ELF-1 (cell line): ENCODE measurements at regions not wholly inside any gene's neighbourhood (a gene's known extent, or its start where the extent isn't known, plus 50 kb on each side); places are given as distances from the start of the nearest gene placed in this dataset.
"Not testable (repeated sequence)": the region's sequence is repeated elsewhere in the genome, so short reads cannot be mapped to it uniquely, and the experiment has no call there.

Experiments
- DNase-seq: peaks from one replicate; pipeline ENCODE4 v3.0.0-alpha.2; 2016; ENCODE audit warnings: low read depth, low spot score

GRCh38 chr4:72876946-72877345, 192.6 kb downstream of the COX18 start:
- no peak for DNase-seq

- no peak for DNase-seq
These were observed 194.0 kb downstream of the COX18 start for GRCh38 chr4:72875545-72875944.

GRCh38 chr4:72875138-72875537, 194.4 kb downstream of the COX18 start:
- DNase-seq: no peak

DNA sequence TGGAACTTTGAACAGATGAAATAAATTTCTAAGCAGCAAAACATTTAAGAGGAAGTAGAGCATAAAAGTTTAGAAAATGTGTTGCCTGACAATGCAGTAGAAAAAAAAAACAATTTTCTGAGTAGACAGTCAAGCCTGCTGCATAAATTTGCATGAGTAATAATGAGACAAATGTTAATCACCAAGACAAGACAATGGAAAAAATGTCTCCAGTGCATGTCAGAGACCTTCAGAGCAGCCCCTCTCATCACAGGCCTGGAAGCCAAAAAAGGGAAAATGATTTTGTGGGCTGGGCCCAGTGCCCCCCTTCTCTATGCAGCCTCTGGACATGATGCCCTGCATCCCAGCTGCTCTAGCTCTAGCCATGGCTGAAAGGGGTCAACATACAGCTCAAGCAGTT, 204.6 kb downstream of the COX18 start:
- DNase-seq: no peak

DNA sequence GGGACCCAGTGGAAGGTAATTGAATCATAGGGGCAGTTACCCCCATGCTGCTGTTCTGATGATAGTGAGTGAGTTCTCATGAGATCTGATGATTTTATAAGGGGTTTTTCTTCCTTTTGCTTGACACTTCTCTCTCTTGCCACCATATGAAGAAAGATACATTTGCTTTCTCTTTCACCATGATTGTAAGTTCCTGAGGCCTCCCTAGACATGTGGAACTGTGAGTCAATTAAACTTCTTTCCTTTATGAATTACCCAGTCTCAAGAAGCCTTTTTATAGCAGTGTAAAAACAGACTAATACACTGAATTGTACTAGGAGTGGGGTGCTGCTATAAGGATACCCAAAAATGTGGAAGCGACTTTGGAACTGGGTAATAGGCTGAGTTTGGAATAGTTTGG, 205.2 kb downstream of the COX18 start:
- DNase-seq: not testable (repeated sequence)

- no peak for DNase-seq
These were observed 208.8 kb downstream of the COX18 start for GRCh38 chr4:72860766-72861165.

- no peak for DNase-seq
These were observed 211.2 kb downstream of the COX18 start for GRCh38 chr4:72858328-72858727.

DNA sequence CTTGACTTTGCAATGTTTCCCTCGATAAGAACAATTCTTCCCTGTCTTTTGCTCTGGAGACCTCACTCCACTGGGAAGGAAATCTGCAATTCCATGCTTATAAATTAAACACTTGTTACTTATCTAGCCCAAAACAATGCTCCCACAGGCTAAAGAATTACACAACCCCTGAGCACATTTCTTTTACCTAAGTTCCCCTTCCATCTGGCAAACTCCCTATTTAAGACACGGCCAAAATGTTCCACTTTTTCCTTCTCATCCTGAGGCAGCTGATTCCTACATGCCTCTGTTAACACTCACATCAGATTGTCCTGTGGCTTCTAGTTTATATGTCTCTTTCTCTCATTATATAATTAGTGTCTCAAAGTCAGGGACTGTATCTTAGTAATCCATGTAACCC, 211.7 kb downstream of the COX18 start:
- no peak for DNase-seq

- no peak for DNase-seq
These were observed 212.3 kb downstream of the COX18 start for GRCh38 chr4:72857216-72857615.

GRCh38 chr4:72846280-72847111, 223.0 kb downstream of the COX18 start:
- peak; percentile 91 for DNase-seq

DNA sequence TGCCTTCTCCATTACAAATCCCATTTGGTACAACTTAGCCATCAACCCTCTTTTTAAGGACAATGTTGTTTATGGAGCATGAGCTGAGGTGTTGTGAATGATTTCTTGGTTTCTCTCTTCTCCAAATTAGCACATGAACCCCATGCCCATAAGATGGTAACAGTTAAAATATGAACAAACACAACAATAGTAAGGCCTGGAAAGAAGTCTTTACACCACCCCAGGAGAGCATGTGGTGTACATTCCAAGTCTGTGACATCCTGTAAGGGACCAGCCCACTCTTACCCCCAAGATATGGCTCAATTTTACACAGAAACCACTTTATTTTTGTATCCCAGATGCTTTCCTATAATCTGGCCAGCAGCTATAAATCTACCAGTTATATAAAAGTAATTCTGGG, 226.1 kb downstream of the COX18 start:
- no peak for DNase-seq

GRCh38 chr4:72842323-72842722, 227.2 kb downstream of the COX18 start:
- no peak for DNase-seq

- DNase-seq: not testable (repeated sequence)
These were observed 229.3 kb downstream of the COX18 start for GRCh38 chr4:72840166-72840565.

DNA sequence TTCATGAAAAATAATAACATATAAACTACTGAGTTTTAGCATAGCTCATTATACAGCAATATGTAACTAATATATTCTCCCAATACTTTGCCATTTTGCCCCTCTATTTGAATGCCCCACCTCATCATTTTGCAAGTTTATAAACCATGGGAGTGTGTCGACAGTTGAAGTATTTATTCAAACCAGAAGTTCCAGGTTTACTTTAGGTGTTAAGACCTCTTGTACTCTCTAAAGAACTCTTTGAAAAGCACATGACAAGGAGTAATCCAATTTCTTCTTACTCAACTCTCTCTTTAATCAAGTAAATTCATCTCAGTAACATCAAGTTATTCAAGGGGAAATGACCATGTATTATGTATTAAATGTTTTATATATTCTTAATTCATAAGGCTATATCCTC, 240.7 kb downstream of the COX18 start:
- DNase-seq: no peak

DNA sequence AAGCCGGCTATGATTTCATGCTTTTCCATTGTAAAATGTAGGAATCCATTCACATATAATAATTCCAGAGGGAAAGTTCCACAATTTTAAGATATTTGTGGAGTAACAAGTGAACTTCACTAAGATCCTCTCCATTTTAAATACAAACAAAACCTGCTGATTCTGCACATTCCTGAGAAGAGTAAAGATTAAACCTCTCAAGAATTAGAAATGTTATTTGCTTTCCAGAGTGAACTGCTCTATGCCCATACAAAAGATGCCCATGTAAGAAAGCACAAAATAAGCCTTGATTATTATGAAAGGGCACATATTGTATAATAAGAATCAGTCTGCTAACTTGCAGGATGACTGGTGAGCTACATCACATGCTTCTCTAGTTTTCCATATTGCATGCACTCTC, 241.5 kb downstream of the COX18 start:
- DNase-seq: no peak

- no peak for DNase-seq
These were observed 249.4 kb downstream of the COX18 start for GRCh38 chr4:72820107-72820506.

DNA sequence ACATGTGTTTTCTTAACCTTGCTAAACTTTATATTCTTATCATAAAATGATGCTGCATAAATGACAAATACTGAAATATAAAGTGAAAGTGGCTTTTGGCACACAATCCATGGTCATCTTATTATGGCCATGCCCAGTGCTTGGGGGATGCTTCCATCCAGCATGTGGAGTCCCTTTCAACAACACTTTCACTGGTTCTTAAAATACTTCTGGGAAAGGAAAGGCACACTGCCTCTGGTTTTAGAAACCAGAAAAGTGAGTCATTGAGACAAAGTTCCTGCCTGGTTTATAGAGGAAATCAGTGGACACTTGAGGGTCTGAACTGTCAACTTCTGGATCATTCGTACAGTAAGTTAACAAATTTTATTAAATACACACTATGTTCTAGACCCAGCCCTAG, 248.0 kb upstream of the ADAMTS3 start:
- DNase-seq: no peak

DNA sequence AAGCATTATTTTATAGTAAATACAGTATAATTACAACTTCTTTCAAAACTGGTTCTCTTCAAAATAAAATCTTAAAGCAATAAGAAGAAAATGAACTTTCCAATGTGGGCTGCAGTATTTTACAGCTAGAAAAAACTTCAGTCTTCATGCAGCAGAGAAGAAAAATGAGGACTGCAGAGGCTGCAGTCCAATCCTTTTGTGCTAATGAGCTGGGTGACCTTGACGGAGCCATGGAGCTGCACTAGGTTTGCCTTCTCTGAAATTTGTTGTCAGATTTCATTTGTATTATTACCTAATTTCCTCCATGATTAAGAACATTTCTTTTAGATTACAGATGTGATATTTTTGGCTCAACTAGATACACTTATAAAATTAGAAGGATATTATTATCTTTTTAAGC, 245.2 kb upstream of the ADAMTS3 start:
- no peak for DNase-seq

GRCh38 chr4:72809208-72809607, 240.2 kb upstream of the ADAMTS3 start:
- no peak for DNase-seq

GRCh38 chr4:72805284-72805683, 236.3 kb upstream of the ADAMTS3 start:
- no peak for DNase-seq

DNA sequence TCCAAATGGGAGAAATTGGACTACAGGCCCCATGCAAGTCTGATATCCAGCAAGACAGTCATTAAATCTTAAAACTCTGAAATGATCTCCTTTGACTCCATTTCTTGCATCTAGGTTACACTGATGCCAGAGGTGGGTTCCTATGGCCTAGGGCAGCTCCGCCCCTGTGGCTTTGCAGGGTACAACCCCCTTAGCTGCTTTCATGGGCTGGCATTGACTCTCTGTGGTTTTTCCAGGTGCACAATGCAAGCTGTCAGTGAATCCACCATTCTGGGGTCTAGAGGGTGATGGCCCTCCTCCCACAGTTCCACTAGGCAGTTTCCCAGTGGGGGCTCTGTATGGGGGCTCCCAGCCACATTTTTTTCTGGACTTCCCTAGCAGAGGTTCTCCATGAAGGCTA, 228.5 kb upstream of the ADAMTS3 start:
- no peak for DNase-seq

GRCh38 chr4:72791054-72791453, 222.0 kb upstream of the ADAMTS3 start:
- no peak for DNase-seq

DNA sequence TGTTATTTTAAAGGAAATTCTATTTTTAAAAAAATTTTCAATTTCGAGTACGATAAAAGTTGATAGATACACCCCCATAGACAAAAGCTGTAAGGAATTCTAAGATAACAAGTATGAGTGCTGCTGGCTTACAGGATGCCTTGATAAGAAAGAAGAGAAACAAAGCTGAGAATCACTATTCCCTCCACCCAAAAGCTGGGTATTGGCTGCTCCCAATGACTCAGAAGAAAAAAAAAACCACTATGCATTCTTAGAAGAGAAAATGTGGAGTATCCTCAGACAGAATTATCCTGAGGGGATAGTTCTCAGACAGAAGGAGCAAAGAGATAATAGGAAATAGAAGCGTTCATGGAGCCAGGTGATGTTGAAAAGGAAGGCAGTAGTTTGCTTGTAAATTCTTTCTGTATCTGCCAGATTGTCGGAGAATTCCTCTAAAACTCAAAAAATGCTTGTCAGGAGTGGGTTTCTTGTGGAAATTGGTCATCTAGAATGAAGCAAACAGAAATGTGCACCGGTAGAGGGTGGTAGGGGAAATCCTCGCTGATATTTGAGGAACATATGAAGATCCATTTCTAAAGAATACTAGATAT, 217.5 kb upstream of the ADAMTS3 start:
- no peak for DNase-seq
